ENCODE measurements at regions not wholly inside any gene's neighbourhood (a gene's known extent, or its start where the extent isn't known, plus 50 kb on each side); places are given as distances from the start of the nearest gene placed in this dataset.

DNA sequence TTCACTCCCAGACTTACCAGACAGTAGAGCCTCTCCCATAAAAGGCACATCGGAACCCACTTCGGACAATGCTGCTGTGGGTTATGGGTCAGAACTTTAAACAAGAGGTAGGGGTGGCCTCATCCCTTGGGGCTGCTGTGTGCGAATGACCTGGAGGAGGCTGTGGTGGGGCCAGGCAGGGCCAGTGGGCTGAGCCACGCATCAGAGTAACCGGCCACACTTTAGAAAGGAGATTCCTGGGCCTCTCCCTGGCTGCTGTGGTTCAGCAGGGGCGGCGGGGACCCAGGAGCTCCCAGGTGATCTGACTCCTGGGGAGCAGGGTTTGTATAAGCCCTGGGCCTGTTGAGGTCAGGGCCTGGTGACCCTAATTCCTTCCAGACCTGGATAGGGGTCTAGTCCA lies 110.2 kb upstream of the C1orf174 start:
- TF ChIP-seq, protein P1, sequence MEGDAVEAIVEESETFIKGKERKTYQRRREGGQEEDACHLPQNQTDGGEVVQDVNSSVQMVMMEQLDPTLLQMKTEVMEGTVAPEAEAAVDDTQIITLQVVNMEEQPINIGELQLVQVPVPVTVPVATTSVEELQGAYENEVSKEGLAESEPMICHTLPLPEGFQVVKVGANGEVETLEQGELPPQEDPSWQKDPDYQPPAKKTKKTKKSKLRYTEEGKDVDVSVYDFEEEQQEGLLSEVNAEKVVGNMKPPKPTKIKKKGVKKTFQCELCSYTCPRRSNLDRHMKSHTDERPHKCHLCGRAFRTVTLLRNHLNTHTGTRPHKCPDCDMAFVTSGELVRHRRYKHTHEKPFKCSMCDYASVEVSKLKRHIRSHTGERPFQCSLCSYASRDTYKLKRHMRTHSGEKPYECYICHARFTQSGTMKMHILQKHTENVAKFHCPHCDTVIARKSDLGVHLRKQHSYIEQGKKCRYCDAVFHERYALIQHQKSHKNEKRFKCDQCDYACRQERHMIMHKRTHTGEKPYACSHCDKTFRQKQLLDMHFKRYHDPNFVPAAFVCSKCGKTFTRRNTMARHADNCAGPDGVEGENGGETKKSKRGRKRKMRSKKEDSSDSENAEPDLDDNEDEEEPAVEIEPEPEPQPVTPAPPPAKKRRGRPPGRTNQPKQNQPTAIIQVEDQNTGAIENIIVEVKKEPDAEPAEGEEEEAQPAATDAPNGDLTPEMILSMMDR (IDR thresholded peaks at IDR 0.05; ENCODE audit: unreplicated experiment): no peak
- Mint-ChIP-seq H3K4me3 (ENCODE audit: unreplicated experiment) (no peak overlapping the region), H3K9me3 (ENCODE audit: unreplicated experiment) (peaks cover 27% of the 10 kb centered on the region), H3K27me3 (ENCODE audit: insufficient read depth, unreplicated experiment) (no peaks in the 10 kb centered on the region), H3K27ac (ENCODE audit: low read depth, unreplicated experiment) (no peak overlapping the region), H3K4me1 (ENCODE audit: insufficient read depth, unreplicated experiment) (no peaks in the 10 kb centered on the region), H3K36me3 (ENCODE audit: insufficient read depth, unreplicated experiment) (no peaks in the 10 kb centered on the region)
- no peak for DNase-seq (ENCODE audit: unreplicated experiment)
- CTCF ChIA-PET: no interaction called here
- intact Hi-C loops (cut with micrococcal nuclease): no loop called here
- BruUV-seq (replicated peaks): no TSS peak
- POLR2A ChIA-PET: interaction anchor here (0.6 kb wide), 1 partner anchor 1836 kb away, joined by 3 read pairs; no protein-coding TSS in a partner anchor

DNA sequence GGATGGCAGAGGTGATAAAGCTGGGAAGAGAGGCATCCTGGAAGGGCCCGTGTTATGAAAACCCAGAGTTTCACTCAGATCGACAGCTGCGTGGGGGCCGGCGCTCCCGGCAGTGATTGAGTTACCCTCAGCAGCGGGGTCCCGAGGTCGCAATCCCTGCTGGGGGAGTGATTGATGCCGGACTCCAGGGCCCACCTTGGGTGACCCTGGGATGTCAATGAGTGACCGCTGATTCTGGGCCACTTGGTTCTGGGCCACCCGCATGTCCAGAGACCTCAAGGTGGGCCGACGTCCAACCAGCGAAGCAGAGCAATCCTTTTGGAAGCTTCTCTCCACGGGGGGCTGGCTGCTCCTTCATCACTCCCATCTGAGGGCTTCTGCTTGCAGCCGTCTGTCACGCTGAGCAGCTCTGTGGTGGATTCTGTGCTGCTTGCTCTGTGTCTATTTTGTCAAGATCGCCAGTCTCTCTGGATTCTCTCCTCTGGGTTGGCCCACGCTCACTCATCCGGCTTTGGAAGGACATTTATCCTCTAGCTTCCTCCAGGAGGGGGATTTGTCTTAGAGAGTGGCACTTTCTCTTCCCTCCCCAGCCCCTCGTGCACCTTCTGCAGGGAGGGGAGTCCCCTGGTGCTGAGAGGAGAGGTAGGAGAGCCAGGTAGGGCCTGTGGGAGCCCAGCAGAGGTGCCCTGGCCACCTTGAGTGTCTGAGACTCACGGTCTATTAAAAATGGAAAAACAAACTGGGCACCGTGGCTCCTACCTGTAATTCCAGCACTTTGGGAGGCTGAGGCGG lies 110.9 kb upstream of the C1orf174 start:
- no peak for DNase-seq (ENCODE audit: unreplicated experiment)
- TF ChIP-seq, protein P1 (IDR thresholded peaks at IDR 0.05; ENCODE audit: unreplicated experiment): no peak
- Mint-ChIP-seq H3K4me1 (ENCODE audit: insufficient read depth, unreplicated experiment) (no peaks in the 10 kb centered on the region), H3K9me3 (ENCODE audit: unreplicated experiment) (peaks cover 33% of the 10 kb centered on the region), H3K27ac (ENCODE audit: low read depth, unreplicated experiment) (no peak overlapping the region), H3K4me3 (ENCODE audit: unreplicated experiment) (no peak overlapping the region), H3K36me3 (ENCODE audit: insufficient read depth, unreplicated experiment) (no peaks in the 10 kb centered on the region), H3K27me3 (ENCODE audit: insufficient read depth, unreplicated experiment) (no peaks in the 10 kb centered on the region)
- CTCF ChIA-PET: no interaction called here
- intact Hi-C loops (cut with micrococcal nuclease): no loop called here
- POLR2A ChIA-PET: no interaction called here
- no TSS peak for BruUV-seq (replicated peaks)

DNA sequence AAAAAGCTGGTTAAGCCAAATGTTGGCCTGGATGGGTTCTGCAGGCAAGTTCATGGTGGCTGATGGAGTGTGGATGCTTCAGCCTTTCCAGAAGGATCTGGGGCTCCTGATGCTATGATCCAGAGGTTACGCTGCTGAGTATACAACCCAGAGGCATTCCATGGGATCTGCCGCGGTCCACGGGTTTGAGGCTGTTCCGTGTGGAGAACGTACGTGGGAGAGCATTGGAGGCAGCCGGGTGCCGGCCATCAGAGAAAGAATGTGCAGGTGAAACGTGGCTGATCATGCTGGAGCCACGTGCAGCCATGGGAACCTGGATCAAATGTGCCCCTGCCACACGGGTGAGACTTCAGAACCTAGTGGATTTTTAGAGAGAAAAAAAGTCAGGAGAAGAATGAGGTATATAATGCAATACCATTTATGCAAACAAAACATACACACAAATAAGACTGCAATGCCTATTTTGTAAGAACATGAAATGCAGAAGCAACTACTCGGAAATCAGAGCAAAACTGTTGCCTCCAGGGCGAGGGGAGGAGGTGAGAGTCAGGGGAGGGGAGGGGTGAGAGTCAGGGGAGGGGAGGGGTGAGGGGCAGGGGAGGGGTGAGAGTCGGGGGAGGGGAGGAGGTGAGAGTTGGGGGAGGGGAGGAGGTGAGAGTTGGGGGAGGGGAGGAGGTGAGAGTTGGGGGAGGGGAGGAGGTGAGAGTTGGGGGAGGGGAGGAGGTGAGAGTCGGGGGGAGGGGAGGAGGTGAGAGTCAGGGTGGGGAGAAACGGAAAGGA lies 116.5 kb upstream of the C1orf174 start:
- TF ChIP-seq, protein P1 (IDR thresholded peaks at IDR 0.05; ENCODE audit: unreplicated experiment): no peak
- BruUV-seq (replicated peaks): no TSS peak
- Mint-ChIP-seq H3K9me3 (ENCODE audit: unreplicated experiment) (peaks cover 28% of the 10 kb centered on the region), H3K4me3 (ENCODE audit: unreplicated experiment) (no peak overlapping the region), H3K36me3 (ENCODE audit: insufficient read depth, unreplicated experiment) (peaks cover 6% of the 10 kb centered on the region), H3K4me1 (ENCODE audit: insufficient read depth, unreplicated experiment) (no peaks in the 10 kb centered on the region), H3K27me3 (ENCODE audit: insufficient read depth, unreplicated experiment) (no peaks in the 10 kb centered on the region), H3K27ac (ENCODE audit: low read depth, unreplicated experiment) (no peak overlapping the region)
- ChIA-PET POLR2A (no interaction called here), CTCF (no interaction called here)
- DNase-seq (ENCODE audit: unreplicated experiment): no peak
- intact Hi-C loops (cut with micrococcal nuclease): no loop called here

DNA sequence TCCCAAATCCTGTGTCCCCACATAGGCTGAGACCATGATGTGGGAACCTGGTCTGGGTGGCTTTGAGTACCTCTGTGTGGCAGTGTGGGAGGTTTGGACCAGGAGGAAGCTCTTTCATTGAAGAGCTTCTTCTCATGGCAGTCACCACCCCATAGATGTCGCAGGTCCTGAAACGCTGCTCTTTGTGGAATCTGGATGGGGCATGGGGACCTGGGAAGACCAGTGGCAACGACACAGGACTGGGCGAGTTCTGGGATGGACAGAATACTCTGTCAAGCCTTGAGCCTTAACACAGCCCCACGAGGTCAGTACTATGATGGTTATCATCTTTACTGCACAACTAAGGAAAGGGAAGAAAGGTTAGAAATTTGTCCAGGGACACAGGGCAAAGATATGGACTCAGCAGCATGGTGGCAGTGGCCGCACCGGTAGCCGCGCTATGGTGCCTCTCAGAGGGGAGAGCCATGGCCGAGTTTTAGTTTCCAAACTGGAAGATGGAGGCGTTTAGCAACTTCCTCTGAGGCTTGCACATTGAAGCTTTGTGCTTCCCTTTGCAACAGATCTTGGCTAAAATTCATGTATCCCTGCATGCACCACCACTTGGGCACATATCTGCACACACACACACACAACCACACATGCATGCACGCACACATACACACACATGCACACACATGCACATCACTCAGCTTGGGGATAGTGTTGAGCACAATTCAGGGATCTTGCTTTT lies 117.7 kb upstream of the C1orf174 start:
- TF ChIP-seq, protein P1 (IDR thresholded peaks at IDR 0.05; ENCODE audit: unreplicated experiment): no peak
- Mint-ChIP-seq H3K4me3 (ENCODE audit: unreplicated experiment) (no peak overlapping the region), H3K4me1 (ENCODE audit: insufficient read depth, unreplicated experiment) (no peaks in the 10 kb centered on the region), H3K27ac (ENCODE audit: low read depth, unreplicated experiment) (no peak overlapping the region), H3K36me3 (ENCODE audit: insufficient read depth, unreplicated experiment) (peaks cover 6% of the 10 kb centered on the region), H3K9me3 (ENCODE audit: unreplicated experiment) (peaks cover 35% of the 10 kb centered on the region), H3K27me3 (ENCODE audit: insufficient read depth, unreplicated experiment) (no peaks in the 10 kb centered on the region)
- intact Hi-C loops (cut with micrococcal nuclease): no loop called here
- DNase-seq (ENCODE audit: unreplicated experiment): no peak
- no TSS peak for BruUV-seq (replicated peaks)
- ChIA-PET CTCF (interaction anchor here (0.7 kb wide), 1 partner anchor 834 kb away, joined by 3 read pairs; no protein-coding TSS in a partner anchor), POLR2A (no interaction called here)

Data from MCF 10A (cell line).